ENCODE measurements at regions not wholly inside any gene's neighbourhood (a gene's known extent, or its start where the extent isn't known, plus 50 kb on each side); places are given as distances from the start of the nearest gene placed in this dataset.

DNA sequence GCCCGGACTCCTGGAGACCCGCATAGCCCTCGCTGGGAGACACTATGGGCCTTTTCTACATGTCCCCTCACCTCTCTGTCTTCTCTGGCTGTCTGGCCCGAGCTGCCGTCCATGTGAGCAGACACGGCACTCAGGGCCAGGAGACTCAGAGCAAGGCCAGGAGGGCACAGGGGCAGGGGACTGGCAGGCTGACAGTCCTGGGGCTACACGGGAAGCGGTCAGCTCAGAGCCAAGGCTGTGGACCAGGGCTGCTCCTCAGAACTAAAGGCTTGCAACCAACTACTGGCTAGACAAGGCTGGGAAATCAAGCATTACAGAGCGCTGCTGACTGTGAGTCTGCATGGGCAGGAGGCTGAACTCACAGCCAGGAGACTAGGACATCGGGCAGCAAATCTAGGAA is 56.1 kb upstream of the CDON start:
- TF ChIP-seq POLR2A (IDR thresholded peaks at IDR 0.05; ENCODE audit: low read depth, low read length) (no peak), POLR2AphosphoS5 (IDR thresholded peaks at IDR 0.05; ENCODE audit: low read depth, low read length) (no peak)

Data from GM12892 (cell line).